Stomach (tissue), 8 donors: ENCODE measurements at regions not wholly inside any gene's neighbourhood (a gene's known extent, or its start where the extent isn't known, plus 50 kb on each side); places are given as distances from the start of the nearest gene placed in this dataset.

Experiments used
- DNase-seq, 2 donors: peaks; one replicate each; pipeline versions ENCODE4 v3.0.0 to v3.0.0-alpha.2; 2013 to 2019
- H3K27ac ChIP-seq, 5 donors: fragments of 200-600 bp in 4 of 5; sonication (generic) in 4 of 5; one replicate each; pipeline ENCODE4 v1.5.1; 2013 to 2019; ENCODE audit warnings: mild to moderate bottlenecking in 1 of 5, moderate library complexity in 1 of 5
- H3K27me3 ChIP-seq, 3 donors: fragments of 200-600 bp; sonication (generic); one replicate each; pipeline ENCODE4 v1.5.1; 2017 to 2019; ENCODE audit warnings: mixed run types in 1 of 3
- H3K36me3 ChIP-seq, 4 donors: fragments of 200-600 bp; sonication (generic); 1 replicate in 3 of 4; 2 replicates in 1 of 4; pipeline ENCODE4 v1.5.1; 2016 to 2019
- H3K4me1 ChIP-seq, 4 donors: fragments of 200-600 bp; sonication (generic); one replicate each; pipeline ENCODE4 v1.5.1; 2016 to 2019
- H3K4me3 ChIP-seq, 4 donors: fragments of 200-600 bp; sonication (generic) in 3 of 4; one replicate each; pipeline ENCODE4 v1.5.1; 2016 to 2019; ENCODE audit warnings: mild to moderate bottlenecking in 1 of 4
- H3K9me3 ChIP-seq, 4 donors: fragments of 200-600 bp; sonication (generic); one replicate each; pipeline ENCODE4 v1.5.1; 2016 to 2019
- CTCF ChIP-seq, 7 experiments: fragments of 450-650 bp in 4 of 7; fragments of 200-600 bp in 3 of 7; sonication (generic) in 3 of 7; IDR thresholded peaks; one replicate each; pipeline ENCODE4 v1.5.1; 2016 to 2019; ENCODE audit warnings: antibody characterized with exemption in 7 of 7, control low read depth in 2 of 7, mild to moderate bottlenecking in 1 of 7
- EP300 ChIP-seq: sonication (generic); formaldehyde crosslinking; IDR thresholded peaks from one replicate; pipeline ENCODE4 v1.6.1; 2017; ENCODE audit warnings: antibody characterized with exemption
- POLR2A ChIP-seq, 4 donors: fragments of 450-650 bp; IDR thresholded peaks; one replicate each; pipeline ENCODE4 v1.6.1; 2016; ENCODE audit warnings: antibody characterized with exemption in 4 of 4, control low read depth in 2 of 4, mild to moderate bottlenecking in 1 of 4, moderate library complexity in 1 of 4
- POLR2AphosphoS5 ChIP-seq, 3 donors: sonication (generic); formaldehyde crosslinking; IDR thresholded peaks; one replicate each; pipeline ENCODE4 v1.6.1; 2016; ENCODE audit warnings: antibody characterized with exemption in 3 of 3
- WGBS, 5 donors: extraction: QIAGEN DNeasy Blood & Tissue Kit in 3 of 5; methylation state at CpG; one replicate each; pipeline versions ENCODE4 v1.1.5 to v1.1.7; 2013 to 2018; 5-methylcytosine and 5-hydroxymethylcytosine counted together
- intact Hi-C: fragments of 100-400 bp; cut with DNase I; formaldehyde crosslinking; loops from one replicate; pipeline ENCODE4 v1.15.1; 2023; ENCODE audit warnings: low total_unique reads
- donor health status: healthy with polysubstance abuse.
- donor health status: Bipolar disorder and iron deficiency.
- donor health status: healthy.

- no peak overlapping the region for H3K4me3 ChIP-seq
- H3K27ac ChIP-seq: no peak overlapping the region
- peaks cover 0 to 2% (median 0%) of the 10 kb centered on the region in 4 donors for H3K9me3 ChIP-seq
- TF ChIP-seq CTCF (IDR thresholded peaks at IDR 0.05): no peak
- H3K27me3 ChIP-seq: no peaks in the 10 kb centered on the region
- no peak for DNase-seq
- 38 to 65% (median 59%) methylated on average over 1 to 2 of the region's 2 CpGs for WGBS, 5 donors
- no peaks in the 10 kb centered on the region for H3K4me1 ChIP-seq
- H3K36me3 ChIP-seq: no peaks in the 10 kb centered on the region
- intact Hi-C loops: no loop called here
Measured at GRCh38 chr12:76266797-76267196, 81.4 kb downstream of the BBS10 start.

DNA sequence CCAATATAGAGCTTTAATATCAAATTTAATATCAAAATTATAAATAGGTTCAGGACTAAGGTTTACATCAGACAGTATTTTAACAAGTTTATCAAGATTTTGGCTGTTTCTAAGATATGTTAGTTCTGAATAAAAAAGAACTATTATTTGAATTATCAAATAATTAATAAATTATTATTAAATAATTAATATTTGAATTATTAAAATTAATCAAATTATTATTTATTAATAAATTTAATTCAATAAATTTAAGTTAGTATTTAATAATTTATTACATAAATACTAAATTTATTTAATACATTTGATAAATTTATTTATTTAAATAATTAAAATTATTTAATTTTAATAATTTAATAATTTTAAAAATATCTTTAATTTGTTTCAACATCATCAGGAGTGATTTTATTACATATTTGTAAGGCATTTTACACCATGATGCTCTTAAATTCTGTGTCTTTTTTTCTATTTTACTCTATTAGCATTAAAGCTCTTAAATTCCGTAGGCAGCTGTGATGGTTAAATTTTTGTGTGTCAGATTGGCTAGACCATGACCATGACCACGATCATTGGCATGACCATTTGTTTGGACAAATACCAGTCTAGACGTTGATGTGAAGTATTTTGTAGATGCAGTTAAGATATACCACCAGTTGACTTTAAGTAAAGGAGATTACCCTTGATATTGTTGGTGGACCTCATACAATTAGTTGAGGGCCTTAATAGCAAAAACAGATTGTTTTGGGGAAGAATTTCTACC lies 82.6 kb downstream of the BBS10 start:
- TF ChIP-seq POLR2AphosphoS5 (IDR thresholded peaks at IDR 0.05) (no peak), CTCF (IDR thresholded peaks at IDR 0.05) (no peak), EP300 (no peak), POLR2A (IDR thresholded peaks at IDR 0.05) (no peak)
- H3K4me1 ChIP-seq: no peaks in the 10 kb centered on the region
- 52 to 74% (median 66%) methylated on average over 3 of the region's 3 CpGs for WGBS, 5 donors
- intact Hi-C loops: no loop called here
- DNase-seq: no peak
- H3K9me3 ChIP-seq: peaks cover 0 to 7% (median 0%) of the 10 kb centered on the region in 4 donors
- no peak overlapping the region for H3K27ac ChIP-seq
- H3K36me3 ChIP-seq: no peaks in the 10 kb centered on the region
- no peaks in the 10 kb centered on the region for H3K27me3 ChIP-seq
- H3K4me3 ChIP-seq: no peak overlapping the region

DNA sequence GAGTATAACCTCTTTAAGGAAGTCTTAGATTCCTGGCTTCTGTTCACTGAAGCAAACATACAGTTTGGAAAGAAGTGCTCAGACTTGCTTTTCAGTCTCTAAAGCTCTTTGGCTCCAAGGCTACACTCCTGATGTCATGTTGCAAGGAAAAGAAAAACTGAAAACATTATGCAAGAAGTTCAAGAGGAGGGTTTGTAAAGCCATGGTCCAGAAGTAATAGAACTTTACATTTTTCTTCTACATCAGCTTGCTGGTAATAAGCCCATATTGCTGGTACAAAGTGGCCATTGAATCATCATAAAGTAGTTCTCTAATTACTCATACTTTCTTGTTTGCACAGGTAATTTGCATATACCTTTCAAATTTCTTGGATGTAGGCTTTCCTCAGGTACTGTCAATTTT lies 83.6 kb downstream of the BBS10 start:
- H3K27ac ChIP-seq: no peak overlapping the region
- no peak for DNase-seq
- no peak overlapping the region for H3K4me3 ChIP-seq
- peaks cover 0 to 5% (median 0%) of the 10 kb centered on the region in 4 donors for H3K4me1 ChIP-seq
- H3K27me3 ChIP-seq: no peaks in the 10 kb centered on the region
- TF ChIP-seq POLR2A (IDR thresholded peaks at IDR 0.05): no peak
- no peak for TF ChIP-seq CTCF (IDR thresholded peaks at IDR 0.05)
- no peak for TF ChIP-seq EP300
- TF ChIP-seq POLR2AphosphoS5 (IDR thresholded peaks at IDR 0.05): no peak
- intact Hi-C loops: no loop called here
- H3K9me3 ChIP-seq: peaks cover 0 to 7% (median 0%) of the 10 kb centered on the region in 4 donors
- no peaks in the 10 kb centered on the region for H3K36me3 ChIP-seq

DNA sequence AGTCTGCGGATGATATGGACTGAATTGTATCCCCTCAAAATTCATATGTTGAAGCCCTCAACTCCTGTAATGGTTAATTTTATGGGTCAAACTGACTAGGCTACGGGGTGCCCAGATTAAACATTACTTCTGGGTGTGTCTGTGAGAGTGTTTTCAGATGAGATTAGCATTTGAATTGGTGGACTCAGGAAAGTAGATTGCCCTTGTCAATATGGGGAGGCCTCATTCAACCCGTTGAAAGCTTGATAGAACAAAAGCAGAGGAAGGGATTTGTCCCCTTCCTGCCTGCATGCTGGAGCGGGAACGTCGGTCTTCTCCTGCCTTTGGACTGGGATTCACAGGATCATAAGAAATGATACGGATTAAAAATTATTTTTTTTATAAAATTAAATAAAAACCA lies 84.5 kb downstream of the BBS10 start:
- intact Hi-C loops: no loop called here
- H3K27ac ChIP-seq: no peak overlapping the region

GRCh38 chr12:76260390-76260748 lies 87.8 kb downstream of the BBS10 start:
- H3K4me3 ChIP-seq: no peak overlapping the region
- intact Hi-C loops: no loop called here
- WGBS, 5 donors: 80 to 92% (median 88%) methylated on average over 1 of the region's 1 CpG
- H3K27me3 ChIP-seq: no peaks in the 10 kb centered on the region
- no peak for TF ChIP-seq CTCF (IDR thresholded peaks at IDR 0.05)
- no peak for TF ChIP-seq EP300
- no peak for TF ChIP-seq POLR2A (IDR thresholded peaks at IDR 0.05)
- no peak for TF ChIP-seq POLR2AphosphoS5 (IDR thresholded peaks at IDR 0.05)
- DNase-seq: no peak
- H3K36me3 ChIP-seq: no peaks in the 10 kb centered on the region
- no peak overlapping the region for H3K27ac ChIP-seq
- peaks cover 0 to 5% (median 0%) of the 10 kb centered on the region in 4 donors for H3K4me1 ChIP-seq
- H3K9me3 ChIP-seq: peaks cover 0 to 7% (median 0%) of the 10 kb centered on the region in 4 donors

More for the DNA sequence above, 84.5 kb downstream of the BBS10 start:
- WGBS, 5 donors: 57 to 70% (median 62%) methylated on average over 7 of the region's 7 CpGs
- TF ChIP-seq EP300: no peak
- Histone ChIP-seq H3K4me3 (no peak overlapping the region), H3K9me3 (peaks cover 0 to 7% (median 0%) of the 10 kb centered on the region in 4 donors), H3K36me3 (no peaks in the 10 kb centered on the region), H3K4me1 (peaks cover 0 to 5% (median 0%) of the 10 kb centered on the region in 4 donors), H3K27me3 (no peaks in the 10 kb centered on the region)
- no peak for DNase-seq
